ENCODE measurements at regions not wholly inside any gene's neighbourhood (a gene's known extent, or its start where the extent isn't known, plus 50 kb on each side); places are given as distances from the start of the nearest gene placed in this dataset.

- TF ChIP-seq CTCF (IDR thresholded peaks at IDR 0.05) (no peak), POLR2A (IDR thresholded peaks at IDR 0.05) (no peak)
Measured at GRCh38 chr2:217086718-217087117, 226.9 kb upstream of the TNP1 start.

Measured in body of pancreas (tissue), 4 donors.